ENCODE measurements at regions not wholly inside any gene's neighbourhood (a gene's known extent, or its start where the extent isn't known, plus 50 kb on each side); places are given as distances from the start of the nearest gene placed in this dataset.
"Not testable (repeated sequence)": the region's sequence is repeated elsewhere in the genome, so short reads cannot be mapped to it uniquely, and the experiment has no call there.

GRCh38 chr15:66968806-66969596 is 96.4 kb upstream of the SMAD3 start:
- no peak for DNase-seq

DNA sequence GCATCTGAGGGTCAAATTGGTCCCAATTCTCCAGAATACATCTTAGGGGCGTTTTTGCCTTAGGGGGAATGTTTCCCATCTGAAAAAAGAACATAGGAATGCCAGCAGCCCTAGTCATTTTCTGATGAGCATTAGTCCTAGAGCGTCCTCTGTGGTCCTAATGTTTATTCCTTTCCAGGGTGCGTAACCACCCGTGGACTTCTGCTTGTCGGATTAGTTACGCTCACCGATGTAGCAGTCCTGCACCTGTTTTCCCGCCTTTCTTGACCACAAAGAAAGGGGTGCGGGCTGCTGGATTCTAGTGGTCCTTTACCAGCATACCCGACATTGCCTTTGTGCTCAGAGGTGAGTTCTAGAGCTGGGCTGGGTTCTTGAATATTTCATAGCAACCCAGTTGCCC is 91.3 kb upstream of the SMAD3 start:
- not testable (repeated sequence) for DNase-seq

DNA sequence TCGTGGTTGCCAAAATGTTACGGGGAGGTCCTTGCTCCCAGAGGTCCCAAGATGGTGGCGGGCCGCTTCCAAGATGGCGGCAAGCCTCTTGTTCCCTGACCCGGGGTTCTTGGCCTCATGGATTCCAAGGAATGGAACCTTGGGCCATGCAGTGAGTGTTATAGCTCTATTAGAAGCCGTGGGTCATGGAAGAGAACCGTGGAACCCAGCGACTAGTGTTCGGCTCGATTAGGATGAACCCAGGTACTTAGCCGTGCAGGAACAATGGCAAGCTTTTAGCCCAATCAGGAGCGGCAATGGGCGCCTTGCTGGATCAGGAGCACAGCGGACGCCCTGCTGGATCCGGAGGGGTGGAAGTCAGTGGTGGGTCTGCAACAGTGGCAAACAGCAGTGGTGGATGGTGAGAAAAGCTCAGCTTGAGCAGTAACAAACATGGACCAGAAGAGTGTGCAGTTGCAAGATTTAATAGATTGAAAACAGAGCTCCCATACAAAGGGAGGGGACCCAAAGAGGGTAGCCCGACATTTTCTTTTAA is 89.2 kb upstream of the SMAD3 start:
- not testable (repeated sequence) for DNase-seq

- DNase-seq: not testable (repeated sequence)
Observed at GRCh38 chr15:66980326-66980725, 85.1 kb upstream of the SMAD3 start.

- DNase-seq: no peak
Observed at GRCh38 chr15:66981771-66982170, 83.6 kb upstream of the SMAD3 start.

GRCh38 chr15:66982250-66982649 is 83.2 kb upstream of the SMAD3 start:
- DNase-seq: no peak

GRCh38 chr15:66982816-66983215 is 82.6 kb upstream of the SMAD3 start:
- DNase-seq: no peak

GRCh38 chr15:66985653-66986052 is 79.7 kb upstream of the SMAD3 start:
- DNase-seq: no peak

- no peak for DNase-seq
Observed at GRCh38 chr15:66986951-66987350, 78.5 kb upstream of the SMAD3 start.

DNA sequence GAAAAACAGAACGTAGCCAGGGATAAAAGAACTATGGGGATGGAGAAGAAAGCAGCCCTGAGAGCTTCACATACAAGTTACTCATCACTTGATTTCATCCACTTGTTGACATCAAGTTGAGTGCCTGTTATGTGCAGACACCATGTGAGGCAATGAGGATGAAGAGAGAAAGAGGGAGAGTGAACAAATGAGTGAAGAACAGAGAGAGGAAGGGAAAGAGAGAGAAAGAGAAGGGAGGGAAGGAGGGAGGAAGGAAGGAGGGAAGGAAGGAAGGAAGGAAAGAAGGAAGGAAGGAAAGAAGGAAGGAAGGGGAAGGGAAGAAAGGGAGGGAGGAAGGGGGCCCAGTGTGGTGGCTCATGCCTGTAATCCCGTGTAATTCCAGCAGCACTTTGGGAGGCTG is 72.3 kb upstream of the SMAD3 start:
- DNase-seq: no peak

- DNase-seq: no peak
Observed at GRCh38 chr15:66993874-66994696, 71.3 kb upstream of the SMAD3 start.

- DNase-seq: no peak
Observed at GRCh38 chr15:66994927-66995656, 70.3 kb upstream of the SMAD3 start.

GRCh38 chr15:66996094-66996493 is 69.3 kb upstream of the SMAD3 start:
- DNase-seq: no peak

- DNase-seq: no peak
Observed at GRCh38 chr15:66997212-66997611, 68.2 kb upstream of the SMAD3 start.

GRCh38 chr15:66998234-66998633 is 67.2 kb upstream of the SMAD3 start:
- not testable (repeated sequence) for DNase-seq

- no peak for DNase-seq
Observed at GRCh38 chr15:66999046-66999968, 66.1 kb upstream of the SMAD3 start.

DNA sequence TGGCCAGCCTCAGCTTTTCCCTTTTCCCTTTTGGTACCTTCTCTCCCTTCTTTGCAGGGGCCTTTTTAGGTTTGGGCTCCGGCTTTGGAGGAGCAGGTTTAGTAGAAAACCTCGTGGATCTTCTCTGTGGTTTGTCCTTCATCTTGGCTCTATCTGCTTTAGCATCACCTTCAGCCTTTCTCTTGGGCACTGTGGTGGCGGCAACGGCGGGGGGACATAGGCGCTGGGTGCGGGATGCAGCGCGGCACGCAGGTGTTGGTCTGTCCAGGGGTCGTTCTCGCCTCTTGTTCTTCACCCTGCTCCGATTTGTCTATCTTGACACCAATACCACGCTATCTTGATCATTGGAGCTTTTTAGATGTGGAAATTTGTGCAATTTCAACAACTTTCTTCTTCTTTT is 64.5 kb upstream of the SMAD3 start:
- DNase-seq: no peak

GRCh38 chr15:67002368-67002767 is 63.0 kb upstream of the SMAD3 start:
- no peak for DNase-seq

DNA sequence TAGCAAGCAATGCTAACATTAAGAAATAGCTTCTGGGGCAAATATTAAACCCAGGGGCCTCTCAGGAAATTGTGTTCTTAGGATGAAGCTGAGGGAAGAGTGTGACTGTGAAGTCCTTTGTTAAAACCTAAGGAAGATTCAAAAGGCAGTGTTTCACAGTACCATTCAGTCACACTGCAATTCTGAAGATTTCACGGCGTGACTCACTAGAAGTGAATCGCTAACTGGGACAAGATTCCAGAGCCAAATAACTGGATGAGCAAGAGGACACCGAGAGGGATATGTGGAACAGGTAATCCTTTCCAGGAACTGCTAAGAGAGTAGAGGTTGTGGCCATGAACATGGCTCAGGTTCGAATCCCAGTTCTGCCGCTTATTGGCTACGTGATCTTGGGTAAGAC is 61.8 kb upstream of the SMAD3 start:
- DNase-seq: no peak

DNA sequence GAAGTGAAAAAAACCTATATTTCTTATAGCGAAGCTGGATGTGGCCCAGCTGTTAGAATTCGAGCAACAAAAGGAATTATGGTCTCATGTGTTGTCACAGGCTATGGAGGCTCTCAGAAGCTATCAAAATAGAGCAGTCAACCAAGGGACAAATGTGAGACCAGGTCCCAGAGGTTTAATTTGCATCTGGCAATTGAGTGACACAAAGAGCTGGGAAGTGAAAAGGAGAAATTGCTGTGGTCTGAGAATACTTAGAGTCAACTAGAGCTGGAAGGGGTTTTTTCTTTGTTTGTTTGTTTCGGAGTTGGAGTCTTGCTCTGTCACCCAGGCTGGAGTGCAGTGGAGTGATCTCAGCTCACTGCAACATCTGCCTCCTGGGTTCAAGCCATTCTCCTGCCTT is 61.3 kb upstream of the SMAD3 start:
- no peak for DNase-seq

- no peak for DNase-seq
Observed at GRCh38 chr15:67005294-67005996, 60.0 kb upstream of the SMAD3 start.
